GM19035 (cell line): ENCODE measurements at regions not wholly inside any gene's neighbourhood (a gene's known extent, or its start where the extent isn't known, plus 50 kb on each side); places are given as distances from the start of the nearest gene placed in this dataset.
A peak's percentile ranks its signal among the peaks of the same experiment; 100 is the strongest.
"Not testable (repeated sequence)": the region's sequence is repeated elsewhere in the genome, so short reads cannot be mapped to it uniquely, and the experiment has no call there.

Experiments used
- ATAC-seq: cut with Tn5 transposase; IDR thresholded peaks from one replicate; pipeline ENCODE4 v1.9.1; 2021; ENCODE audit not compliant: unreplicated experiment

GRCh38 chr1:185681034-185681633, 53.1 kb upstream of the HMCN1 start:
- peak; percentile 66 for ATAC-seq

GRCh38 chr1:185680453-185680852, 53.7 kb upstream of the HMCN1 start:
- ATAC-seq = no peak

- no peak for ATAC-seq
Observed at GRCh38 chr1:185679220-185679619, 55.0 kb upstream of the HMCN1 start.

GRCh38 chr1:185676969-185677368, 57.2 kb upstream of the HMCN1 start:
- ATAC-seq = no peak

- peak; percentile 64 for ATAC-seq
Observed at GRCh38 chr1:185674201-185674600, 60.0 kb upstream of the HMCN1 start.

GRCh38 chr1:185672719-185673360, 61.4 kb upstream of the HMCN1 start:
- no peak for ATAC-seq

- ATAC-seq = no peak
Observed at GRCh38 chr1:185670187-185670627, 64.0 kb upstream of the HMCN1 start.

- no peak for ATAC-seq
Observed at GRCh38 chr1:185668013-185668412, 66.2 kb upstream of the HMCN1 start.

- no peak for ATAC-seq
Observed at GRCh38 chr1:185666582-185666981, 67.6 kb upstream of the HMCN1 start.

GRCh38 chr1:185663771-185664296, 70.4 kb upstream of the HMCN1 start:
- no peak for ATAC-seq

- ATAC-seq = no peak
Observed at GRCh38 chr1:185663332-185663731, 70.9 kb upstream of the HMCN1 start.

- no peak for ATAC-seq
Observed at GRCh38 chr1:185661971-185662370, 72.2 kb upstream of the HMCN1 start.

GRCh38 chr1:185656663-185657062, 77.5 kb upstream of the HMCN1 start:
- ATAC-seq = no peak

GRCh38 chr1:185654952-185655314, 79.3 kb upstream of the HMCN1 start:
- ATAC-seq = no peak

- no peak for ATAC-seq
Observed at GRCh38 chr1:185654199-185654951, 79.8 kb upstream of the HMCN1 start.

- no peak for ATAC-seq
Observed at GRCh38 chr1:185653615-185654014, 80.6 kb upstream of the HMCN1 start.

- ATAC-seq = no peak
Observed at GRCh38 chr1:185652348-185652747, 81.8 kb upstream of the HMCN1 start.

GRCh38 chr1:185650602-185651230, 83.5 kb upstream of the HMCN1 start:
- ATAC-seq = no peak

GRCh38 chr1:185648858-185649589, 85.2 kb upstream of the HMCN1 start:
- ATAC-seq = no peak

- not testable (repeated sequence) for ATAC-seq
Observed at GRCh38 chr1:185647597-185648267, 86.5 kb upstream of the HMCN1 start.
